DOHH2 (cell line): ENCODE measurements at regions not wholly inside any gene's neighbourhood (a gene's known extent, or its start where the extent isn't known, plus 50 kb on each side); places are given as distances from the start of the nearest gene placed in this dataset.

Experiments
- EZH2phosphoT487 ChIP-seq: fragments of 200-600 bp; sonication (generic); IDR thresholded peaks from 2 replicates; pipeline ENCODE4 v1.6.1; 2017; ENCODE audit warnings: borderline replicate concordance, mild to moderate bottlenecking, antibody characterized with exemption, low read length, moderate library complexity, mixed read lengths
- TF ChIP-seq, protein P1 (sequence below): fragments of 200-600 bp; sonication (generic); IDR thresholded peaks from one replicate; pipeline ENCODE4 v1.5.1; 2014; ENCODE audit warnings: antibody characterized with exemption, mild to moderate bottlenecking, low read depth, low read length; ENCODE audit not compliant: poor library complexity, severe bottlenecking

DNA sequence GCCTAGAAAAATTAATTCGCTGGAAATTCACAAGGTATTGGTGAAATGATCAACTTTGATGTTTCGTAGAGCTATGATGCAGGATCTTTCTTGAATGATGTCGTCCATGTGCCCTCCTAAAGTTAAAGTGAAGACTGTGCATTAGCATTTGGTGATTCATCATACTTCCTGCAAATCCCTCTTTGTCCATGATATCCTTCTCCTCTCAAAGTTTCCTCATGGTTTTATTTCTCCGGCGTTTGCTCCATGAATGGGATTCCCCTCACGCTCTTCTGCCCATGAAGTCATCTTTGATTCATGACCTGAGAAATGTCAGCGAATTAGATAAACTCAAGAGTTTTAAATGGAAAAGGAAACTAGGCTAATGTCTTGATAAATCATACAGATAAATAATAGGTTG, 372.7 kb downstream of the PSAT1 start:
- TF ChIP-seq, protein P1, sequence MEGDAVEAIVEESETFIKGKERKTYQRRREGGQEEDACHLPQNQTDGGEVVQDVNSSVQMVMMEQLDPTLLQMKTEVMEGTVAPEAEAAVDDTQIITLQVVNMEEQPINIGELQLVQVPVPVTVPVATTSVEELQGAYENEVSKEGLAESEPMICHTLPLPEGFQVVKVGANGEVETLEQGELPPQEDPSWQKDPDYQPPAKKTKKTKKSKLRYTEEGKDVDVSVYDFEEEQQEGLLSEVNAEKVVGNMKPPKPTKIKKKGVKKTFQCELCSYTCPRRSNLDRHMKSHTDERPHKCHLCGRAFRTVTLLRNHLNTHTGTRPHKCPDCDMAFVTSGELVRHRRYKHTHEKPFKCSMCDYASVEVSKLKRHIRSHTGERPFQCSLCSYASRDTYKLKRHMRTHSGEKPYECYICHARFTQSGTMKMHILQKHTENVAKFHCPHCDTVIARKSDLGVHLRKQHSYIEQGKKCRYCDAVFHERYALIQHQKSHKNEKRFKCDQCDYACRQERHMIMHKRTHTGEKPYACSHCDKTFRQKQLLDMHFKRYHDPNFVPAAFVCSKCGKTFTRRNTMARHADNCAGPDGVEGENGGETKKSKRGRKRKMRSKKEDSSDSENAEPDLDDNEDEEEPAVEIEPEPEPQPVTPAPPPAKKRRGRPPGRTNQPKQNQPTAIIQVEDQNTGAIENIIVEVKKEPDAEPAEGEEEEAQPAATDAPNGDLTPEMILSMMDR = no peak
- TF ChIP-seq EZH2phosphoT487 = no peak
